H9 (cell line): ENCODE measurements at regions not wholly inside any gene's neighbourhood (a gene's known extent, or its start where the extent isn't known, plus 50 kb on each side); places are given as distances from the start of the nearest gene placed in this dataset.

Source experiments
- DNase-seq: peaks from one replicate; pipeline ENCODE4 v3.0.0-alpha.2; 2017
- H2AFZ ChIP-seq: one replicate; pipeline ENCODE4 v1.6.1; 2013; ENCODE audit warnings: mild to moderate bottlenecking, low read length, control low read depth, moderate library complexity
- H2AK5ac ChIP-seq: 2 replicates; pipeline ENCODE4 v1.6.1; 2013; ENCODE audit warnings: low read length, control low read depth, mixed read lengths; ENCODE audit not compliant: insufficient read length
- H2BK120ac ChIP-seq: one replicate; pipeline ENCODE4 v1.6.1; 2013; ENCODE audit warnings: low read depth, mild to moderate bottlenecking, low read length, control low read depth, inconsistent platforms; ENCODE audit not compliant: poor library complexity, severe bottlenecking
- H2BK12ac ChIP-seq: 2 replicates; pipeline ENCODE4 v1.6.1; 2013; ENCODE audit warnings: low read length, control low read depth, mixed read lengths, low read depth; ENCODE audit not compliant: insufficient read length
- H2BK15ac ChIP-seq: 2 replicates; pipeline ENCODE4 v1.6.1; 2013; ENCODE audit warnings: low read depth, low read length, control low read depth
- H2BK20ac ChIP-seq: one replicate; pipeline ENCODE4 v1.6.1; 2013; ENCODE audit warnings: low read depth, mild to moderate bottlenecking, low read length, control low read depth, inconsistent platforms; ENCODE audit not compliant: poor library complexity, severe bottlenecking
- H2BK5ac ChIP-seq: 2 replicates; pipeline ENCODE4 v1.6.1; 2013; ENCODE audit warnings: low read length, control low read depth, mixed read lengths; ENCODE audit not compliant: insufficient read length
- H3K14ac ChIP-seq: 2 replicates; pipeline ENCODE4 v1.6.1; 2013; ENCODE audit warnings: low read length, control low read depth; ENCODE audit not compliant: insufficient read depth
- H3K18ac ChIP-seq: 2 replicates; pipeline ENCODE4 v1.6.1; 2013; ENCODE audit warnings: low read depth, mild to moderate bottlenecking, mixed read lengths, low read length, control low read depth; ENCODE audit not compliant: insufficient read length
- H3K23ac ChIP-seq: 2 replicates; pipeline ENCODE4 v1.6.1; 2013; ENCODE audit warnings: low read length, control low read depth, mixed read lengths, low read depth; ENCODE audit not compliant: insufficient read length
- H3K23me2 ChIP-seq: 2 replicates; pipeline ENCODE4 v1.6.1; 2013; ENCODE audit warnings: low read depth, mild to moderate bottlenecking, mixed read lengths, low read length, control low read depth; ENCODE audit not compliant: insufficient read length, poor library complexity, severe bottlenecking
- H3K27ac ChIP-seq: 2 replicates; pipeline ENCODE4 v1.5.1; 2013; ENCODE audit warnings: low read length, control low read depth, mixed read lengths, low read depth; ENCODE audit not compliant: insufficient read length
- H3K27me3 ChIP-seq: 2 replicates; pipeline ENCODE4 v1.6.1; 2013; ENCODE audit warnings: low read length, control low read depth, inconsistent platforms; ENCODE audit not compliant: insufficient read depth
- H3K4ac ChIP-seq: 2 replicates; pipeline ENCODE4 v1.6.1; 2013; ENCODE audit warnings: low read depth, mild to moderate bottlenecking, control low read depth, inconsistent platforms, low read length, moderate library complexity
- H3K4me1 ChIP-seq: 2 replicates; pipeline ENCODE4 v1.6.1; 2013; ENCODE audit warnings: low read length, control low read depth, inconsistent platforms; ENCODE audit not compliant: insufficient read depth
- H3K4me2 ChIP-seq: 2 replicates; pipeline ENCODE4 v1.6.1; 2013; ENCODE audit warnings: low read length, control low read depth, mixed read lengths; ENCODE audit not compliant: insufficient read length, insufficient read depth
- H3K56ac ChIP-seq: 2 replicates; pipeline ENCODE4 v1.6.1; 2013; ENCODE audit warnings: low read depth, mild to moderate bottlenecking, mixed read lengths, low read length, control low read depth; ENCODE audit not compliant: insufficient read length
- H3K79me1 ChIP-seq: 2 replicates; pipeline ENCODE4 v1.6.1; 2013; ENCODE audit warnings: low read depth, mild to moderate bottlenecking, moderate library complexity, low read length, control low read depth, inconsistent platforms; ENCODE audit not compliant: insufficient read depth, poor library complexity, severe bottlenecking
- H3K79me2 ChIP-seq: 2 replicates; pipeline ENCODE4 v1.6.1; 2013; ENCODE audit warnings: low read length, control low read depth, inconsistent platforms; ENCODE audit not compliant: insufficient read depth
- H3K9ac ChIP-seq: 2 replicates; pipeline ENCODE4 v1.6.1; 2013; ENCODE audit warnings: low read length, control low read depth, mixed read lengths; ENCODE audit not compliant: insufficient read length; ENCODE audit errors: extremely low read depth
- H3K9me3 ChIP-seq: one replicate; pipeline ENCODE4 v1.6.1; 2013; ENCODE audit warnings: low read depth, low read length, inconsistent platforms; ENCODE audit not compliant: control insufficient read depth
- H3T11ph ChIP-seq: one replicate; pipeline ENCODE4 v1.6.1; 2013; ENCODE audit warnings: mild to moderate bottlenecking, low read length, control low read depth, inconsistent platforms
- H4K20me1 ChIP-seq: one replicate; pipeline ENCODE4 v1.6.1; 2013; ENCODE audit not compliant: control insufficient read depth, insufficient read length, insufficient read depth
- H4K5ac ChIP-seq: 2 replicates; pipeline ENCODE4 v1.6.1; 2013; ENCODE audit warnings: low read depth, mild to moderate bottlenecking, mixed read lengths, low read length, control low read depth; ENCODE audit not compliant: insufficient read length
- H4K8ac ChIP-seq: replicated peaks from 2 replicates; pipeline ENCODE4 v1.6.1; 2013; ENCODE audit warnings: low read length, control low read depth, mixed read lengths, low read depth; ENCODE audit not compliant: insufficient read length
- H4K91ac ChIP-seq: 2 replicates; pipeline ENCODE4 v1.6.1; 2013; ENCODE audit warnings: low read depth, mild to moderate bottlenecking, moderate library complexity, mixed read lengths, low read length, control low read depth; ENCODE audit not compliant: insufficient read length
- H3K27ac Mint-ChIP-seq, 3 experiments: 2 replicates in 2 of 3; 3 replicates in 1 of 3; pipeline ENCODE4 v1.8.0; 2020 to 2021; ENCODE audit warnings: mixed read lengths in 3 of 3, mild to moderate bottlenecking in 1 of 3, moderate library complexity in 1 of 3
- H3K27me3 Mint-ChIP-seq: 2 replicates; pipeline ENCODE4 v1.8.0; 2021; ENCODE audit warnings: low read depth, mild to moderate bottlenecking, moderate library complexity, mixed read lengths
- H3K36me3 Mint-ChIP-seq, 3 experiments: 2 replicates in 2 of 3; 3 replicates in 1 of 3; pipeline ENCODE4 v1.8.0; 2020 to 2021; ENCODE audit warnings: low read depth in 3 of 3, mixed read lengths in 3 of 3; ENCODE audit not compliant: insufficient read depth in 1 of 3
- H3K4me1 Mint-ChIP-seq, 2 experiments: 2 replicates each; pipeline ENCODE4 v1.8.0; 2020; ENCODE audit warnings: mixed read lengths in 2 of 2
- H3K4me3 Mint-ChIP-seq, 2 experiments: 2 replicates in 1 of 2; 3 replicates in 1 of 2; pipeline ENCODE4 v1.8.0; 2020 to 2021; ENCODE audit warnings: mild to moderate bottlenecking in 2 of 2, mixed read lengths in 2 of 2, moderate library complexity in 1 of 2
- H3K9me3 Mint-ChIP-seq, 2 experiments: 2 replicates in 1 of 2; 3 replicates in 1 of 2; pipeline ENCODE4 v1.8.0; 2020; ENCODE audit warnings: mild to moderate bottlenecking in 2 of 2, mixed read lengths in 2 of 2, moderate library complexity in 1 of 2
- CTCF ChIP-seq: fragments of 200-600 bp; sonication (generic); conservative IDR thresholded peaks from 3 replicates; pipeline ENCODE4 v1.8.0; 2021; ENCODE audit warnings: antibody characterized with exemption, mild to moderate bottlenecking
- WGBS: extraction: QIAGEN DNeasy Blood & Tissue Kit; methylation state at CpG from one replicate; pipeline ENCODE4 v1.1.7; 2013; ENCODE audit warnings: missing lambda C conversion rate, low lambda C conversion rate, mixed read lengths; ENCODE audit not compliant: insufficient read length; ENCODE audit errors: extremely low coverage; 5-methylcytosine and 5-hydroxymethylcytosine counted together

DNA sequence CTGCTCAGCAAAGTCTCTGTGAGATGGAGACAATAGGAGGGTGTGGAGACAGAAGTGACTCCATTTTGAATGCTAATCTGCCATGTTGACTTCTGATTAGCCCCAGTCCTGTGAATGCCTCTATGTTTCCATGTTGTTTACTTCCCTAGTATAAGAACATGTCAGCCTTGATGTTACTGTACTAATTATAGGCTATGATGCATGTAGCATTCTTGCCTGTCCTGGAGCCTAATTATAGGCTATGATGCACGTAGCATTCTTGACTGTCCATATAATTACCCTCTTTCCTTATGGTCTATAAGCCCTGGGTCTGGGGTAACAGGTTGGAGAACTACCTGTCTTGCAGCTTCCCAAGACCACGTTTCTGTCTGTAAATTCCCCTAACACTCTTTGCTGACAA is 353.3 kb upstream of the CLINT1 start:
- Histone ChIP-seq H2BK20ac (no peak overlapping the region), H4K8ac (no peak overlapping the region), H2AFZ (no peak overlapping the region), H4K91ac (no peak overlapping the region), H2BK15ac (no peak overlapping the region), H3K56ac (no peak overlapping the region), H3K18ac (no peak overlapping the region), H2BK12ac (no peak overlapping the region), H3K9ac (no peak overlapping the region), H3K79me1 (no peaks in the 10 kb centered on the region), H2AK5ac (no peak overlapping the region), H3K9me3 (no peaks in the 10 kb centered on the region), H3K27me3 (no peaks in the 10 kb centered on the region), H3K23ac (no peak overlapping the region), H2BK5ac (no peak overlapping the region), H3K14ac (no peak overlapping the region), H3K27ac (no peak overlapping the region), H3T11ph (no peak overlapping the region), H4K20me1 (no peaks in the 10 kb centered on the region), H3K4ac (no peak overlapping the region), H3K79me2 (no peaks in the 10 kb centered on the region), H4K5ac (no peak overlapping the region), H2BK120ac (no peak overlapping the region), H3K4me2 (no peak overlapping the region), H3K23me2 (no peaks in the 10 kb centered on the region), H3K4me1 (no peaks in the 10 kb centered on the region)
- Mint-ChIP-seq H3K4me3 (no peak overlapping the region), H3K27ac (no peak overlapping the region), H3K4me1 (peaks cover 6 to 7% of the 10 kb centered on the region in 2 experiments), H3K36me3 (no peaks in the 10 kb centered on the region), H3K9me3 (no peaks in the 10 kb centered on the region; a peak in 1 of 5 replicates), H3K27me3 (no peaks in the 10 kb centered on the region; the same call in 1 of the 2 replicates)
- WGBS: no CpG with 5 or more reads among the region's 2 CpGs
- DNase-seq: no peak
- TF ChIP-seq CTCF: no peak
